ENCODE measurements at regions not wholly inside any gene's neighbourhood (a gene's known extent, or its start where the extent isn't known, plus 50 kb on each side); places are given as distances from the start of the nearest gene placed in this dataset.
"Not testable (repeated sequence)": the region's sequence is repeated elsewhere in the genome, so short reads cannot be mapped to it uniquely, and the experiment has no call there.

DNA sequence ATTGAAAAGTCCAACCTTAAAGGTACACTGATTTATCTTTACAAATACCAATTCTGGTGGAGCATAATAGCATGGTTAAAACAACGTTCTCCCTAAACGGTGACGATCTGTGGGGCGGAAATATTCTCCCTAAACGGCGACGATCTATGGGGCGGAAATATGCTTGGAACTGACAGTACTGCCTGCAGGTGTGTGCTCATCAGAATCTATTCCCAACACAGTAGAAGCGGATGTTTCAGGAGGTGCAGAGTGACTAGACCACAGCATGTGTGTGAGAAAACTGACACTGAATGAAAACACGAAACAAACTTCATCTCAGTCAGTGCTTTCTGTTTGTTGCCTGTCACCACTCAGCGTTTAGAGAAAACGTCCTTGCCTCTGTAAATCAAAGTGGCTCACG lies 210.0 kb downstream of the BANP start:
- H3K27ac ChIP-seq (ENCODE audit: insufficient read length, low read depth, low read length); H3K79me2 ChIP-seq (ENCODE audit: insufficient read depth, low read length); H3K4me1 ChIP-seq (ENCODE audit: insufficient read depth, low read length); H3K27ac Mint-ChIP-seq; H2AFZ ChIP-seq (ENCODE audit: low read length); H2BK5ac ChIP-seq (ENCODE audit: insufficient read length, low read length); H4K5ac ChIP-seq (ENCODE audit: insufficient read length, low read depth, low read length); H3K23me2 ChIP-seq (ENCODE audit: insufficient read length, low read depth, low read length, poor library complexity, severe bottlenecking); H3K4ac ChIP-seq (ENCODE audit: low read depth, low read length); H3K27me3 ChIP-seq (ENCODE audit: insufficient read depth, low read length); H2BK15ac ChIP-seq (ENCODE audit: low read depth, low read length); H3K18ac ChIP-seq (ENCODE audit: insufficient read length, low read depth, low read length); H2BK120ac ChIP-seq (ENCODE audit: low read depth, low read length, poor library complexity, severe bottlenecking); H3K4me3 Mint-ChIP-seq; H3K9ac ChIP-seq (ENCODE audit: extremely low read depth, insufficient read length, low read length); H3K36me3 Mint-ChIP-seq (ENCODE audit: insufficient read depth in 1 of 3, low read depth in 3 of 3); H3K14ac ChIP-seq (ENCODE audit: insufficient read depth, low read length); H4K91ac ChIP-seq (ENCODE audit: insufficient read length, low read depth, low read length); H3T11ph ChIP-seq (ENCODE audit: low read length); H4K20me1 ChIP-seq (ENCODE audit: control insufficient read depth, insufficient read depth, insufficient read length); H2AK5ac ChIP-seq (ENCODE audit: insufficient read length, low read length); H3K79me1 ChIP-seq (ENCODE audit: insufficient read depth, low read depth, low read length, poor library complexity, severe bottlenecking); H3K9me3 ChIP-seq (ENCODE audit: control insufficient read depth, low read depth, low read length); H4K8ac ChIP-seq (replicated peaks; ENCODE audit: insufficient read length, low read depth, low read length); H3K23ac ChIP-seq (ENCODE audit: insufficient read length, low read depth, low read length); H2BK20ac ChIP-seq (ENCODE audit: low read depth, low read length, poor library complexity, severe bottlenecking); H3K4me2 ChIP-seq (ENCODE audit: insufficient read depth, insufficient read length, low read length); H3K9me3 Mint-ChIP-seq; H3K56ac ChIP-seq (ENCODE audit: insufficient read length, low read depth, low read length); H2BK12ac ChIP-seq (ENCODE audit: insufficient read length, low read depth, low read length); H3K27me3 Mint-ChIP-seq (ENCODE audit: low read depth); H3K4me1 Mint-ChIP-seq: not testable (repeated sequence)
- no CpG with 5 or more reads among the region's 13 CpGs for WGBS (ENCODE audit: extremely low coverage, insufficient read length, low lambda C conversion rate)
- peak; percentile 12 for DNase-seq

- not testable (repeated sequence) for H3K27ac ChIP-seq (ENCODE audit: insufficient read length, low read depth, low read length); H3K14ac ChIP-seq (ENCODE audit: insufficient read depth, low read length); H3K9me3 Mint-ChIP-seq; H3K79me1 ChIP-seq (ENCODE audit: insufficient read depth, low read depth, low read length, poor library complexity, severe bottlenecking); H3K36me3 Mint-ChIP-seq (ENCODE audit: insufficient read depth in 1 of 3, low read depth in 3 of 3); H4K8ac ChIP-seq (replicated peaks; ENCODE audit: insufficient read length, low read depth, low read length); H3K4me2 ChIP-seq (ENCODE audit: insufficient read depth, insufficient read length, low read length); H2BK12ac ChIP-seq (ENCODE audit: insufficient read length, low read depth, low read length); H2AK5ac ChIP-seq (ENCODE audit: insufficient read length, low read length); H3K27me3 ChIP-seq (ENCODE audit: insufficient read depth, low read length); H3K9ac ChIP-seq (ENCODE audit: extremely low read depth, insufficient read length, low read length); H3T11ph ChIP-seq (ENCODE audit: low read length); H3K79me2 ChIP-seq (ENCODE audit: insufficient read depth, low read length); H3K23me2 ChIP-seq (ENCODE audit: insufficient read length, low read depth, low read length, poor library complexity, severe bottlenecking); H2BK20ac ChIP-seq (ENCODE audit: low read depth, low read length, poor library complexity, severe bottlenecking); H4K91ac ChIP-seq (ENCODE audit: insufficient read length, low read depth, low read length); H3K27me3 Mint-ChIP-seq (ENCODE audit: low read depth); H3K18ac ChIP-seq (ENCODE audit: insufficient read length, low read depth, low read length); H3K23ac ChIP-seq (ENCODE audit: insufficient read length, low read depth, low read length); H2BK5ac ChIP-seq (ENCODE audit: insufficient read length, low read length); H3K4me1 Mint-ChIP-seq; H3K27ac Mint-ChIP-seq; H4K20me1 ChIP-seq (ENCODE audit: control insufficient read depth, insufficient read depth, insufficient read length); H3K9me3 ChIP-seq (ENCODE audit: control insufficient read depth, low read depth, low read length); H2BK120ac ChIP-seq (ENCODE audit: low read depth, low read length, poor library complexity, severe bottlenecking); DNase-seq; H3K4me3 Mint-ChIP-seq; H3K4me1 ChIP-seq (ENCODE audit: insufficient read depth, low read length); H3K56ac ChIP-seq (ENCODE audit: insufficient read length, low read depth, low read length); H3K4ac ChIP-seq (ENCODE audit: low read depth, low read length); H4K5ac ChIP-seq (ENCODE audit: insufficient read length, low read depth, low read length); H2AFZ ChIP-seq (ENCODE audit: low read length); H2BK15ac ChIP-seq (ENCODE audit: low read depth, low read length)
- no CpG with 5 or more reads among the region's 10 CpGs for WGBS (ENCODE audit: extremely low coverage, insufficient read length, low lambda C conversion rate)
These were observed 210.5 kb downstream of the BANP start for GRCh38 chr16:88161623-88162275.

Data from H9 (cell line).